ENCODE measurements at regions not wholly inside any gene's neighbourhood (a gene's known extent, or its start where the extent isn't known, plus 50 kb on each side); places are given as distances from the start of the nearest gene placed in this dataset.
"Not testable (repeated sequence)": the region's sequence is repeated elsewhere in the genome, so short reads cannot be mapped to it uniquely, and the experiment has no call there.

DNA sequence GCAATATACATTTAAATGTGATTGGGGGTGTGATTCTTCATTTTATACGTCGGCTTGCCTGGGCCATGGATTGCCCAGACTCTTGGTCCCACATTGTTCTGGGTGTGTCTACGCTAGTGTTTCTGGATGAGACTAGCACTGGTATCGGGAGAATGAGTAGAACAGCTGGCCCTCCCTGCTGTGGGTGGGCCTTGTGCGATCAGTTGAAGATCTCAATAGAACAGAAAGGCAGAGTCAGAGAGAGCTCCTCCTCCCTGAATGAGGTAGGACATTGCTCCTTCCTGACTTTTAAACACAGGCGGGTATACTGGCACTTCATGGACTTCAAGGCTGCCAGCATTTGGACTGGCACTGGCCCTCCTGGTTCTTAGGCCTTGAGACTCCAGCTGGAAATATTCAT lies 603.0 kb downstream of the LIG4 start:
- Histone ChIP-seq H3K4me3 (ENCODE audit: low read length in 2 of 2) (no peak overlapping the region), H3K9me3 (ENCODE audit: control insufficient read depth in 2 of 2, insufficient read depth in 1 of 2, low read length in 1 of 2) (no peaks in the 10 kb centered on the region), H3K36me3 (ENCODE audit: control insufficient read depth in 2 of 2, insufficient read depth in 2 of 2, low read length in 1 of 2) (no peaks in the 10 kb centered on the region), H3K27ac (ENCODE audit: low read depth in 1 of 2, low read length in 1 of 2) (no peak overlapping the region), H3K27me3 (ENCODE audit: control insufficient read depth in 2 of 2, insufficient read depth in 1 of 2, low read length in 1 of 2) (no peaks in the 10 kb centered on the region), H3K4me1 (ENCODE audit: control insufficient read depth in 2 of 2, insufficient read depth in 2 of 2, low read length in 2 of 2) (no peaks in the 10 kb centered on the region)
- WGBS: 97% methylated on average over 6 of the region's 6 CpGs
- DNase-seq (ENCODE audit: low read depth in 6 of 9, low spot score in 9 of 9): no peak

DNA sequence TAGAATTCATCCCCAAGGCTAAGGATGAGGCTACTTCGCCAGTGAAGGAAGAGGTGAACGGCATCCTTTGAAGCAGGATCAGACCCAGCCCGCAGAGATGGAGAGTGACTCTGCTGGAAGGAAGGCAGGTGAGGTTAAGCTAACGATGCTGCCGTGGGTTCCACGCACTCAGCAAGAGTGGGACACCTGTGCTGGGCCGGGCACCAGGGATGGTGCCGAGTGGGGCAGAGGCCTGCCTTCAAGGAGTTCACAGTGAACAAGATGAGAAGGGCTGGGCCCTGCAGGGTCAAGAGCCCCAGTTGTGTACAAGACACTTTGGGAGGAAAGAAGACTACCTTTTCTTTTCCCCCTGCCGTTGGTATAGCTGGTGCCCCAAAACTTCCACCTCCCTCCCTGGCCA lies 606.6 kb downstream of the LIG4 start:
- Histone ChIP-seq H3K27ac (ENCODE audit: low read depth in 1 of 2, low read length in 1 of 2) (no peak overlapping the region), H3K4me1 (ENCODE audit: control insufficient read depth in 2 of 2, insufficient read depth in 2 of 2, low read length in 2 of 2) (no peaks in the 10 kb centered on the region), H3K9me3 (ENCODE audit: control insufficient read depth in 2 of 2, insufficient read depth in 1 of 2, low read length in 1 of 2) (no peaks in the 10 kb centered on the region), H3K36me3 (ENCODE audit: control insufficient read depth in 2 of 2, insufficient read depth in 2 of 2, low read length in 1 of 2) (no peaks in the 10 kb centered on the region), H3K27me3 (ENCODE audit: control insufficient read depth in 2 of 2, insufficient read depth in 1 of 2, low read length in 1 of 2) (no peaks in the 10 kb centered on the region), H3K4me3 (ENCODE audit: low read length in 2 of 2) (no peak overlapping the region)
- DNase-seq (ENCODE audit: low read depth in 6 of 9, low spot score in 9 of 9): no peak
- 96% methylated on average over 9 of the region's 9 CpGs for WGBS

DNA sequence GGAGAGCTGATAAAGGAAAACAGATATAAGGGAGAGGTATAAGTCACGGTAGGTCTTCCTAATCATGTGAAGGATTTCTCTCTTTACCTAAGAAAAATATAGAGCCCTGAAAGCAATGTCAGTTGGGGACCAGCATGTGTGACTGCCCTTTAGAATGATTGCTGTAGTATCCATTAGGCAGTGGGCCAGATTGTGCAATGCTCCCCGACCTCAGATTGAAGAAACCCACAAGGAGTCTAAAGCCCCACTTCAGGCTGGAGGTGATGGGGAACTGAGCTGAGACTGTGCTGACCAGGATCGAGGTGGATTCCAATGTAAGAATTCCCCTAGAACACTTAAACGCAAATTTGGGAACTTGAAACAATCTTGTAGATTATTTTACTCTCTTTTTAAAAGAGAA lies 614.4 kb downstream of the LIG4 start:
- H3K4me1 ChIP-seq (ENCODE audit: control insufficient read depth in 2 of 2, insufficient read depth in 2 of 2, low read length in 2 of 2): no peaks in the 10 kb centered on the region
- WGBS: 90% methylated on average over 4 of the region's 4 CpGs
- no peaks in the 10 kb centered on the region for H3K9me3 ChIP-seq (ENCODE audit: control insufficient read depth in 2 of 2, insufficient read depth in 1 of 2, low read length in 1 of 2)
- H3K27ac ChIP-seq (ENCODE audit: low read depth in 1 of 2, low read length in 1 of 2): no peak overlapping the region
- no peak overlapping the region for H3K4me3 ChIP-seq (ENCODE audit: low read length in 2 of 2)
- no peaks in the 10 kb centered on the region for H3K36me3 ChIP-seq (ENCODE audit: control insufficient read depth in 2 of 2, insufficient read depth in 2 of 2, low read length in 1 of 2)
- no peak for DNase-seq (ENCODE audit: low read depth in 6 of 9, low spot score in 9 of 9)
- no peaks in the 10 kb centered on the region for H3K27me3 ChIP-seq (ENCODE audit: control insufficient read depth in 2 of 2, insufficient read depth in 1 of 2, low read length in 1 of 2)

DNA sequence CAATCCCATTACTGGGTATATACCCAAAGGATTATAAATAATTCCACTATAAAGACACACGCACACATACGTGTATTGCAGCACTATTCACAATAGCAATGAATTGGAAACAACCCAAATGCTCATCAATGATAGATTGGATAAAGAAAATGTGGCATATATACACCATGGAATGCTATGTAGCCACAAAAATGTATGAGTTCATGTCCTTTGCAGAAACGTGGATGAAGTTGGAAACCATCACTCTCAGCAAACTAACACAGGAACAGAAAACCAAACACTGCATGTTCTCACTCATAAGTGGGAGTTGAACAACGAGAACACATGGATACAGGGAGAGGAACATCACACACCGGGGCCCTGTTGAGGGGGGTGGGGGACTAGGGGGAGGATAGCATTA lies 619.0 kb downstream of the LIG4 start:
- not testable (repeated sequence) for H3K9me3 ChIP-seq (ENCODE audit: control insufficient read depth in 2 of 2, insufficient read depth in 1 of 2, low read length in 1 of 2); H3K4me3 ChIP-seq (ENCODE audit: low read length in 2 of 2); DNase-seq (ENCODE audit: low read depth in 6 of 9, low spot score in 9 of 9); H3K36me3 ChIP-seq (ENCODE audit: control insufficient read depth in 2 of 2, insufficient read depth in 2 of 2, low read length in 1 of 2); H3K4me1 ChIP-seq (ENCODE audit: control insufficient read depth in 2 of 2, insufficient read depth in 2 of 2, low read length in 2 of 2); H3K27ac ChIP-seq (ENCODE audit: low read depth in 1 of 2, low read length in 1 of 2); H3K27me3 ChIP-seq (ENCODE audit: control insufficient read depth in 2 of 2, insufficient read depth in 1 of 2, low read length in 1 of 2)
- WGBS: 87% methylated on average over 5 of the region's 5 CpGs

DNA sequence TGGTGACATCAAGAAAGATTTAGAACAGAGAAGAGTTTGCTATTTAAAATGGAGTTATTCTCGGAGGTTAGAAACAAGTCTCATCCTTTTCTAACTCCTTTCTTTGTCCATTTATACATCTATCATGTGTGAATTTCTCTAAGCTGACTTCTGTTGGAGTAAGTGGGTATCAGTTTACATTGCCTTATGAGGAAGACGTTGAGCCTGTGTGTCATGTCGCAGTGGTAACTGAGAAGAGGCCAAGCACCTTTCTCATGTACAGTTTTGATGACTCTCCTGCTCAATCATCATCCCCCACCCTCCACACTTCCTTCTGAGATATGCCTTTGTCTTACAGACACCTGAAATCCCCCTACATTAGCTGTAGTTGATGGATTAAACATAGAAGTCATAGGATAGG lies 624.8 kb downstream of the LIG4 start:
- Histone ChIP-seq H3K27ac (ENCODE audit: low read depth in 1 of 2, low read length in 1 of 2) (no peak overlapping the region), H3K4me1 (ENCODE audit: control insufficient read depth in 2 of 2, insufficient read depth in 2 of 2, low read length in 2 of 2) (no peaks in the 10 kb centered on the region), H3K9me3 (ENCODE audit: control insufficient read depth in 2 of 2, insufficient read depth in 1 of 2, low read length in 1 of 2) (no peaks in the 10 kb centered on the region), H3K27me3 (ENCODE audit: control insufficient read depth in 2 of 2, insufficient read depth in 1 of 2, low read length in 1 of 2) (no peaks in the 10 kb centered on the region), H3K36me3 (ENCODE audit: control insufficient read depth in 2 of 2, insufficient read depth in 2 of 2, low read length in 1 of 2) (no peaks in the 10 kb centered on the region), H3K4me3 (ENCODE audit: low read length in 2 of 2) (no peak overlapping the region)
- no peak for DNase-seq (ENCODE audit: low read depth in 6 of 9, low spot score in 9 of 9)
- WGBS: 88% methylated on average over 3 of the region's 3 CpGs

DNA sequence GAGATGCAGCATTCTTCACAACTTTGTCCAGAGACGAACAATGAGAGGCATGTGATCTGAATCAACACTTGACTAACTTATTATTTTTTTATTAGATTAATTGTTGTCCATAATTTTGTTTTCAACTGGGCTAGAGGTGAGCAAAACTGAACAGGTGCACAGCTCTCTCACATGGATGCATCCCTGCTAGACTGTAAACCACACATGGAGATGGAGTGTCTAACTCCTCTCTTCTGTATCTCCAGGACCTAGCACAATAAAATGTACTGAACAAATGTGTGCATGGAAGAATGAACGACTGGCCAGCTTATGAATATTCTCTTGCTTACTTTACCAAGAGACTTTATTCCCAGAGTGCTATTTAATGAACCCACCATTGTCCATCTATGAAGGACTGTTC lies 627.7 kb downstream of the LIG4 start:
- Histone ChIP-seq H3K4me1 (ENCODE audit: control insufficient read depth in 2 of 2, insufficient read depth in 2 of 2, low read length in 2 of 2) (no peaks in the 10 kb centered on the region), H3K4me3 (ENCODE audit: low read length in 2 of 2) (no peak overlapping the region), H3K27me3 (ENCODE audit: control insufficient read depth in 2 of 2, insufficient read depth in 1 of 2, low read length in 1 of 2) (no peaks in the 10 kb centered on the region), H3K9me3 (ENCODE audit: control insufficient read depth in 2 of 2, insufficient read depth in 1 of 2, low read length in 1 of 2) (no peaks in the 10 kb centered on the region), H3K27ac (ENCODE audit: low read depth in 1 of 2, low read length in 1 of 2) (no peak overlapping the region), H3K36me3 (ENCODE audit: control insufficient read depth in 2 of 2, insufficient read depth in 2 of 2, low read length in 1 of 2) (no peaks in the 10 kb centered on the region)
- no peak for DNase-seq (ENCODE audit: low read depth in 6 of 9, low spot score in 9 of 9)
- 88% methylated on average over 2 of the region's 2 CpGs for WGBS

DNA sequence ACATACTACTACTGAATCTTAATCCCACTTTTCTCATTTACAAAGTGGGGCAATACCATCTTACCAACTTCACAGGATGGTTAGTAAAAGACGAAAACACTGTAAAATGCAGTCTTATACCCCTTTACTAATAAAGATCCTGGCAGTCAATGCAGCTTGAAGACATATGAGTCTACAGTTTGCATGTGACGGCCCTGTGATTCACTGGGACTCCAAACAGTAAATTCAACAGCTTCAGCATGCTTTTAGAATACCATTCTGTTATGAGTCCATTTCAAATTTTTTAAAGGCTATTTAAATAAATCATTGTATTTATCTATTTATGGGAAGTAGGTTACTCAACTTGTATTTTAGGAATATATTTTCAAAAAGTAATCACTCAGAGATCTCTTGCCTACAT lies 629.1 kb downstream of the LIG4 start:
- H3K4me1 ChIP-seq (ENCODE audit: control insufficient read depth in 2 of 2, insufficient read depth in 2 of 2, low read length in 2 of 2): no peaks in the 10 kb centered on the region
- no peaks in the 10 kb centered on the region for H3K9me3 ChIP-seq (ENCODE audit: control insufficient read depth in 2 of 2, insufficient read depth in 1 of 2, low read length in 1 of 2)
- H3K36me3 ChIP-seq (ENCODE audit: control insufficient read depth in 2 of 2, insufficient read depth in 2 of 2, low read length in 1 of 2): no peaks in the 10 kb centered on the region
- H3K27me3 ChIP-seq (ENCODE audit: control insufficient read depth in 2 of 2, insufficient read depth in 1 of 2, low read length in 1 of 2): no peaks in the 10 kb centered on the region
- H3K4me3 ChIP-seq (ENCODE audit: low read length in 2 of 2): no peak overlapping the region
- H3K27ac ChIP-seq (ENCODE audit: low read depth in 1 of 2, low read length in 1 of 2): no peak overlapping the region
- no peak for DNase-seq (ENCODE audit: low read depth in 6 of 9, low spot score in 9 of 9)
- WGBS: 88% methylated on average over 2 of the region's 2 CpGs

DNA sequence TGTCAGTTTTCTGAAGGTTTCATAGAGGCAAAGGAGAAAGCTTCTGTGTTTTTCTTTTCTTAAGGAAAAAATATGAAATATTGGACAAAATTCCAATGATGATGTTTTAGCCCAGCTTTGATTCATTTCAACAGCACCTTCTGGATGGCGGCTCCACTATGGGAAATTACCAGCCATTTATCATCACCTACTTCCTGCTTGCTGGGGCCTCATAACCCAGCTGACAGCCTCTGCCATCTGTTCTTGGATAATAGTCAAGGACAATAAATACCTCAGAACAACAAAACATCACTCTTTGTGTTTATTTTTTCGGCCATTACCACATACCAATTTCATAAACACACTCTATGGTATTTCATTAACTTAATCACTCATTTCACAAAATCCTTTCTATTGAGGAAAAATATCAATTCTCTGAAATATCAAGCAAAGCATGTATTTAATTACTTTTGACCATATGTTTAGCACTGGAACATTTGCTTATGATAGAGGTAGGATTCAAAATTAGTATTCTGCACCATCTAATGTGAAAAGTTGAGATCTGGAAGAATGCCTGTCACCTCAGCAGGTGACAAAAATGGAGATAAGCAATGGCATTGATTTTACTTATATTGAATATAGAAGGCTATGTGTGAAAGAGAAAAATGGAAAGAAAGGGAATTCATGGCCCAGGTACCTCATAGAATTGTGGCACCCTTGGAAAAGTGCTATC lies 629.7 kb downstream of the LIG4 start:
- DNase-seq (ENCODE audit: low read depth in 6 of 9, low spot score in 9 of 9): no peak
- 37% methylated on average over 2 of the region's 2 CpGs for WGBS
- H3K4me3 ChIP-seq (ENCODE audit: low read length in 2 of 2): no peak overlapping the region

DNA sequence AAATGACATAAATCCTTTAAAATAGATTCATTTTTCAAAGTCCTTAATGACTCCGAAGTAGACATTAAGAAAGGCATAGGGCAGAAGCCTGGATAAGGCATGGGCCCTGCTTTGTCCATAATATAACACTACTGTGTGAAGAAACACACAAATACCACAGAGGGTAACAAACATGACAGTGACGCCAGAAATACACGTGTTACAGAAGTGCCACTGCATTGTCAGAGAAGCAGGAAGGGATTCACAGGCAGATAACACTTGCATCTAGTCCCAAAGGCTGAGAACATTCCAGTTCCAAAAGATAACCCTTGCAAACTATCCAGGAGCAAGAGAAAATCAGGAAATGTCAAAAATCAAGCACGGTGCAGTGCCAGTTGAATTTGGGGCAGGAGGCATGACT lies 633.2 kb downstream of the LIG4 start:
- DNase-seq (ENCODE audit: low read depth in 6 of 9, low spot score in 9 of 9): no peak
- Histone ChIP-seq H3K36me3 (ENCODE audit: control insufficient read depth in 2 of 2, insufficient read depth in 2 of 2, low read length in 1 of 2) (no peaks in the 10 kb centered on the region), H3K27me3 (ENCODE audit: control insufficient read depth in 2 of 2, insufficient read depth in 1 of 2, low read length in 1 of 2) (no peaks in the 10 kb centered on the region), H3K9me3 (ENCODE audit: control insufficient read depth in 2 of 2, insufficient read depth in 1 of 2, low read length in 1 of 2) (no peaks in the 10 kb centered on the region), H3K4me3 (ENCODE audit: low read length in 2 of 2) (no peak overlapping the region), H3K4me1 (ENCODE audit: control insufficient read depth in 2 of 2, insufficient read depth in 2 of 2, low read length in 2 of 2) (no peaks in the 10 kb centered on the region), H3K27ac (ENCODE audit: low read depth in 1 of 2, low read length in 1 of 2) (no peak overlapping the region)
- 88% methylated on average over 4 of the region's 4 CpGs for WGBS

More for the DNA sequence above, 629.7 kb downstream of the LIG4 start:
- Histone ChIP-seq H3K4me1 (ENCODE audit: control insufficient read depth in 2 of 2, insufficient read depth in 2 of 2, low read length in 2 of 2) (no peaks in the 10 kb centered on the region), H3K36me3 (ENCODE audit: control insufficient read depth in 2 of 2, insufficient read depth in 2 of 2, low read length in 1 of 2) (no peaks in the 10 kb centered on the region), H3K9me3 (ENCODE audit: control insufficient read depth in 2 of 2, insufficient read depth in 1 of 2, low read length in 1 of 2) (no peaks in the 10 kb centered on the region), H3K27me3 (ENCODE audit: control insufficient read depth in 2 of 2, insufficient read depth in 1 of 2, low read length in 1 of 2) (no peaks in the 10 kb centered on the region), H3K27ac (ENCODE audit: low read depth in 1 of 2, low read length in 1 of 2) (no peak overlapping the region)
